ENCODE measurements at regions not wholly inside any gene's neighbourhood (a gene's known extent, or its start where the extent isn't known, plus 50 kb on each side); places are given as distances from the start of the nearest gene placed in this dataset.
"Not testable (repeated sequence)": the region's sequence is repeated elsewhere in the genome, so short reads cannot be mapped to it uniquely, and the experiment has no call there.

DNA sequence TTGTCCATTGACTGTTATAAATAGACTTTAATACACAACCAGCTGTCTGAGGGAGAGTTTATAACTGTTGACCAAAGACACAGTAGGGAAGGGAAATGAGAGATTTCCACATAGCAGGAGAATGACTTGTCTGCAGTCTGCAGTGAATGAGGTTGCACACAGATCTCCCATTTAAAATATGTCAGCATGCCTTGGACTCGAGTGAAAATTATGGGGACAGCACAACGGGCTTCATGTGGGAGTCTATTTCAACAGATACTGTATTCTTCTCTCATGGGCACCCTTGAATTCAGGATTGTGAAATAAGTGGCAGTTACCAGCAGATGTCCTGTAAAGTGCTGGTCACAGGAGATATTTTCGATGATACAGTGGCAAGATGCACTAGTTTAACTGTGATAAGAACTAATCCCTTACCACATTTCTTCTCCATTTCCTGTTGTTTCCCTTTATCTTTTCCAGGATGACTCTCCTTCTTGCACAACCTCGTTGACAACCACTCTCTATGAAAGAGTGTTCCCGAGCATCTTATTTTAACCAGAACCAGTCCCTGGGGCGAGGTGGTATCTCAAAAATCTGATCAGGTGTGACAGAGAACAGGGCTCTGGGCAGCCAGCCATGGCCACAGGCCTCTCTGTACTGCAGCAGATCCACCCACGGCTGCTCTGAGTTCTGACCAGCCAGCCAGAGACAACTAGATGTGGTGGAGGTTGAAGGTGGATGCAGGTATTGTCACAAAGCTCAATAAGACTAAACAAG lies 51.5 kb upstream of the MAP3K1 start:
- no peak for DNase-seq (ENCODE audit: low spot score)

DNA sequence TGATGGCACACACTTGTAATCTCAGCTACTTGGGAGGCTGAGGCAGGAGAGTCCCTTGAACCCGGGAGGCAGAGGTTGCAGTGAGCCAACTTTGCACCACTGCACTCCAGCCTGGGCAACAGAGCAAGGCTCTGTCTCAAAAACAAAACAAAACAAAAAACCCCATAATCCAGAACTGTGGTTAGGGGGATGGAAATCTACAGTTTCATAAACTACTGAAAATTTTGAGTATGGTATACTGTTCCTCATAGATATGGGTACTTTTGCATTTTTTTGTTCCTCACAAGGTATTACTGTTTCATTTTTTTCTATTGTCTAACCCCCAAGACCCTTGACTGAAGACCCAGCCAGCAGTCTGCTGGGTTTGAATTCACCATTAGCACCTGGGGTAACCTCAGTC lies 52.2 kb upstream of the MAP3K1 start:
- DNase-seq (ENCODE audit: low spot score), result no peak

DNA sequence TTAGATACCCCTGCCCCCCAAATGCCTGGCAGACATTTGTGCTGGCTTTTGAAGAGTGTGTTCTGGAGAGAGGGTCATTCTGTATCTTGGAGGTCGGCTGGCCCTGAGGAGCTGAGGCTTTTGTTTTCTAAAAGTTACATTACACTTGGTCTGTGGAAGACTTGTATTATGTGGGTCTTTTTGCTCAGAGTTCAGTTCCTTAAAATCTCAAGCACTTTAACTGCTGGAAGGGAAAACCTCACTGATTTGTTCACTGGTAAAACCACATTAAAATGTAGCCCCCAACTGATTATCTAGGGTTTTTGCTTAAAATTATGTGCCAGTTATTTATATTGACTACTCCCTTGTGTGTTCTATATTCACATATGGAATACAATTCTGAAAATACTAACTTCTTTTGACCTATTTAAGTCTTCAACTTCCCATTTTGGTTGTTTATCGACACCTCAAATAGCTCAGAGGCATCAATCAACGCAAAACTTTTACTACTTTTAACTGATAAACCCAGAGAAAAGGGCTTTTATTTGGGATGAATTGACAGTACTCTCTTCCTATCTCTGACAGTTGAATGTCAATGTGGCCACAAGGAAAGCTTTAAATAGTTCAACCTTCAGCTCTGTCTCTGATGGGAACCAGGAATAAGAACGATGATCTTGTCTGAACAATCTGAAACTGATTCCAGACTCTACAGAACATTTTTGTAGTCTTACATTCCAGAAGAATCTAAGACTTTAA lies 54.0 kb upstream of the MAP3K1 start:
- DNase-seq (ENCODE audit: low spot score), result no peak

DNA sequence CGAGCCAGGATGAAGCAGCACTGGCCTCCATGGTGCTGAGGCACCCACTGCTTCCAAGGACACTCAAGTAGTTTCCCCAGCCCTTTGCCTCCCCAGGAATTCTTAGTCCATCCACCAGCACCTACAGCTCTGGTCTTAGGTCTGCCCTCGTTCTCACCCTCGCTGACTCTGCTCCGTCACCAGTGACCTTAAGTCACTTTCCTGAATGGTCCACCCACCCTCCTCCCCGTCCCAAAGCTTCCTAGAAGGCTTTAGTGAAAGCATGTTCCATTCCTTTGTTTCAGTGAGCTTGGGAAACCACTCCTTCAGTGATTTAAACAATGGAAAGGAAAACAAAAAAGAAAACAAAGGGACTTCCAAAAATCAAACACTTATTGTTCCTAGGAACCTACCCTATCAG lies 54.6 kb upstream of the MAP3K1 start:
- DNase-seq (ENCODE audit: low spot score), result no peak

DNA sequence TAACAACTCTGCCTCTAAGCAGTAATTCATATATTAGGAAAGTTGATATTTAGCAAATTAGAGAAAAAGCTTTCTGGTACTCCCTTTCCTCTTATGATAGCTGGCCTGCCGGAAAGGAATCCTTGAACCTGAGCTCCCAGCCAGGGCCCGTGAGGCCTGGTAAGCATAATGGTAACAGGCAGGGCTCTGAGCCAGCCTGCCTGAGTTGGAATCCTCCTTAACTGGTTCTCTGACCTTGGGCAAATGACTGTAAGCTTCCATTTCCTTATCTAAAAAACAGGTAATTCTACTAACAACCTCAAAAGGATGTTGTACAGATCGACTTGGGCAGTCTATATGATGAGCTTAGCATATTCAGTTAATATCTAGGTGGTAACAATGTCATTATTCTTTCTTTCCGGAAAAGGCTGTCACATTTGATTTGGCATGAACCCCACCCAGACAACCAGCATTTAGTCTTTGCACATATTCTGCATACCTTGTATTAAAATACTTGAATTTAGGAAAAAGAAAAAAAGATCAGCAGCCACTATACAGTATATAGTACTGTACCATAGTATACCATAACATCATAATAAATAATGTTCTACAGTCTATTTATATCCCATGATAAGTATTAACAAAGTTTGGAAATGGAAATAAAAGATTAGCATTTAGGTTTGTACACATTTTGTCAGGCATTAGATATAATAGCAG lies 55.7 kb upstream of the MAP3K1 start:
- DNase-seq (ENCODE audit: low spot score), result no peak

DNA sequence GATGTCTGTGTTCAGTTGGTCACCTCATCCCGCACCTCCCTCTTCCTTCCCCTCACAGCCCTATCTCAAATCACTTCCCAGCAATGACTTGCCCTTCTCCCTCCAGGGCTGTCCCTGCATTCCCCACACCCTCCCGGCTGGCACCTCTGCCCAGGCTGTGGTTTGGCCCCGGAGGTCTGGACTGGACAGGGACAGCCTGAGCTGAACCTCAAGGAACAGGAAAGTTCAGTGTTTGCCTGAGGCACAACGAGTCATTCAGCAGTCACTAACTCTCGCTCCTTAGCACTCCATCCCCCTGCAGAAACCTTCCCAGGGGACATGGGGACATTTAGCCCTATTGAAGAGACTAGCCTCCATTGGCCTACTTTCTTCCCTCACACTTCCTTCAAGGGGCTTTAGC lies 58.3 kb upstream of the MAP3K1 start:
- DNase-seq (ENCODE audit: low spot score), result no peak

DNA sequence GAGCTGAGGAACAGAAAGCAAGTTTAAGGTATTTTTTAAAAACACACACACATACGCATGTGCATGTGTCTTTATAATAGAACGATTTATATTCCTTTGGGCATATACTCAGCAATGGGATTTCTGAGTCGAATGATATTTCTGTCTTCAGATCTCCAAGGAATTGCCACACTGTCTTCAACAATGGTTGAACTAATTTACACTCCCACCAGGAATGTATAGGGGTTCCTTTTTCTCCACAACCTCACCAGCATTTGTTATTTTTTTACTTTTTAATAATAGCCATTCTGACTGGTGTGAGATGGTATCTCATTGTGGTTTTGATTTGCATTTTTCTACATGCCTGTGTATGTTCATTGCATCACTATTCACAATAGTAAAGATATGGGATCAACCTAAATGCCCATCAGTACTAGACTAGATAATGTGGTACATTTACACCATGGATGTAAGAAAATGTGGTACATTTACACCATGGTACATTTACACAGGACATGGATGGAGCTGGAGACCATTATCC lies 60.3 kb upstream of the MAP3K1 start:
- DNase-seq (ENCODE audit: low spot score), result no peak

DNA sequence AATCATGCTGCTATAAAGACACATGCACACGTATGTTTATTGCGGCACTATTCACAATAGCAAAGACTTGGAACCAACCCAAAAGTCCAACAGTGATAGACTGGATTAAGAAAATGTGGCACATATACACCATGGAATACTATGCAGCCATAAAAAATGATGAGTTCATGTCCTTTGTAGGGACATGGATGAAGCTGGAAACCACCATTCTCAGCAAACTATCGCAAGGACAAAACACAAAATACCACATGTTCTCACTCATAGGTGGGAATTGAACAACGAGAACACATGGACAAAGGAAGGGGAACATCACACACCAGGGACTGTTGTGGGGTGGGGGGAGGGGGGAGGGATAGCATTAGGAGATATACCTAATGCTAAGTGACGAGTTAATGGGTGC lies 61.8 kb upstream of the MAP3K1 start:
- DNase-seq (ENCODE audit: low spot score), result not testable (repeated sequence)

DNA sequence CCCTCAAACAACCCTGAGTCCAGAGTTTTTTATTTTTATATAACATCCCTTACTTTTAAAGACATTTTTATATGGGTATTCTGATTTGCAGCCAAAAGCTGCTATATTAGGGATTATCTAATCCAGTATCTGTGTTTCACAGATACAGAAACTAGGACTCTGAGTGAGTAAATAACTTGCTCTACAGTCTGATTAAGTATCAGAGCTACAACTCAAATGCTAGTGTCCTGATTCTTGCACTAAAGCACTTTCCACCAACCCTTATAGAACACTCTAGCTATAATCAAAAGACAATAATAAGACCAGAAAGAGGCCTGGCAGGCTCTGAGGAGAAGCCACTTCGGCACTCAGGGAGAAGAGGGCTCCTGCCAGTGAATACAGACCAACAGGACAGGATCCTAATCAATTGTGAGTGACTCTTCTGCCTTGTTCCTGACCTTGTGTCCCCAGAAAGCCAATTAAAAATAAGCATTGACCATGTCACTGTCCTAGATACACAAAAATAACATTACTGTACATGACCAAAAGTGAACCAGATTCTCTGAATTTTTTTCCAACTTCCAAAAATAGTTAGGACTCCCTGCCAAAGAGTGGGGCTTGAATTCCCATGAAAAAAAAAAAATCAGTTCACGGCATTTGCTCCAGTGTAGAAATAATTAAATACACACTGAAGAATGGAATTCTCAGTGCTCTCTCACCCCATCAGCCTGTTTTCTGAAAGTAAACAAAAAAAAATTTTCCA lies 63.6 kb upstream of the MAP3K1 start:
- DNase-seq (ENCODE audit: low spot score), result no peak

DNA sequence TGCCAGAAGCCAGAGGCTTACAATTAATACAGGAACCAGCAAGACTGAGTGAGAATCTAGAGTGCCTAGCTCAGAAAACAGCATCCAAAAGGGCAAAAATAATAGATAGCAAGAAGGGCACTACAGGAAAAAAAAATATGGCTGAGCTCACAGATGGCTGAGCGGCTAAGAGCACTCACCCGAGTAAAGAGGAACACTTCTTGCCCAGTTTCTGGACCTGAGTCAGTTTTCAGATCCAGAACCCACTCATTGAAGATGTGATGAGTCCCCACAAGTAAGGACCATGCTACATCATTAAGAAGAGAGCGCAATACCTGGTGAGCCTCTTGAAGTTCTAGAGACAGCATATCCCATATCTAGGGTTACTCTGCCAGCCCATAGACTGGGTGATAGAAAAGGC lies 65.5 kb upstream of the MAP3K1 start:
- DNase-seq (ENCODE audit: low spot score), result no peak

DNA sequence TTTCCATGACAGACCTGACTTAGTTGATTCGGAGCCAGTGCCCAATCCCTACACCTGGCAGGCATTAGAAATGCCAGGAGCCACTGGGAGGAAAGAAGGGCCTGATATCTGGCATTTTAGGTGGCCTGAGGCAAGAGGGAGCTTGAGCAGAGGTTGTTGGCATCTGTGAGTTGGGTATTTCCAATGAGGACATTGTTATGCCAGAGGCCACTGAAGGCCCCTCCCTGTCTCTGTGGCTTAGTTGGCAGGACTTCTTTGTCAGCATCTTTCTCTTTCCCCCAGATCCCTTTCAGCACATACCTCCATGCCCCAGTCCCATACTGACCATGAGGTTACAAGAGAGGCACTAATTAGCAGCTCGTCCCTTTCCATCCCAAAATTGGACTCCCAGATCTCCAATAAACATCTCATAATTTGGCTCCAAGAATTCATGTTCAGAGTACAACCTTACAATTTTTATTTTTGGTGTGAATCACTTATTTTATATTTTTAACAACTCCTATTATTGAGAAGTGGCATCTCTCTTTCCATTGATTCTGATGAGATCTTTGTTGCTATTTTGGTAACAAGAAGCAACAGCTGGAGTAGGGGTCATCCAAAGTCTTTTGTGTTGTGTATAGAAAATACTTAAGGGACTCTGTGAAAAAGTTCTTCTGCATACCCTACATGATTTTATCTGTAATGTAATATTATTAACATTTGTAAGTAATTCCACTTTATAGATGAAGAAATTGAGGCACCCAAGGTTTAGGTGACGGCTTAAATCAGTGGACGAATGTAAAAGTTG lies 68.6 kb upstream of the MAP3K1 start:
- DNase-seq (ENCODE audit: low spot score), result no peak

DNA sequence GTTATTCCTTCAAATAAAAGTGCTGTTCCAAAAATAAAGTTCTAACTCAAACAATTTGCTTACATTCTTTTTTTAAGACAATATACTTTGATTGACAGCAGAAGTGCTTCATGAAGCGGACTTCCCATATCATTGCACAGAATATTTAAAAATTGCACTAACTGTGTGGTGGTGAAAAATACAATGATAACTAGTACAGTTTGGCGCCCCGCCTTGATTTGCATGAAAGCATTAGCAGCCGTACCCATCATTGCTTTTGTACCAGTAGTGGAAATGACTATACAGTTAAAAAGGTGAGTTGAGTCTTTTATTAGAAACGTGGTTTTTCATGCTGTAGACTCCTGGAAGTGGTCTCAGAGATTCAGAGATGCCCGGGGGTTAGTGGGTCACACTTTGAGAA lies 69.5 kb upstream of the MAP3K1 start:
- DNase-seq (ENCODE audit: low spot score), result no peak

DNA sequence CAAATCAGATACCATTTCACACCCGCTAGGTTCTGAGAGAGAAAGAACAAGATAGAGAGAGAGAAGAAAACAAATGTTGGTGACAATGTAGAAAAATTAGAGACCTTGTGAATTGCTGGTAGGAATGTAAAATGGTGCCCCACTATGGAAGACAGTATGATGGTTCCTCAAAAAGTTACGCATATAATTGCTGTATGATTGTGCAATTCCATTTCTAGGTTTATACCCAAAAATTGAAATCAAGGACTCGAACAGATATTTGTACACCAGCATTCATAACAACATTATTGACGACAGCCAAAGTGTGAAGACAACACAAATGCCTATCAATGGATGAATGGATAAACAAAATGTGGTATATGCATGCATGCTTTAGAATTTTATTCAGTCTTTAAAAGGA lies 74.5 kb upstream of the MAP3K1 start:
- no peak for DNase-seq (ENCODE audit: low spot score)

DNA sequence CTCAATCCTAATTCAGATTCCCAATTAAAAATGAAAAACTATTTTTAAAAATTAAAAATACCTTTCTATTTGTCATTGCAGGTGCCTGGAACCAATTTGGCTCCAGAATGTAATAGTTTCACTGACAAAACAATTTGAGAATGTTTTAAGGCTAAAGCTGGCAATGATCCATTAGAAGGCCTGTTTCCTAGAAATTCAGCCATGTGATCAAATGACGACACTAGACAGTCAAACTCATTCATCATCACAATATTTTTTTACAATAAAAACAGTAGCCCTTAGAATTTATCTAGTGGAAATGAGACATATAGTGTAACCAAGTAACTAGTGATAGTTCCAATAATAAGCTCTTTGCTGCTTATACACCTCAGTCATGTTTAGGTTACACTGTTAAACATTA lies 75.4 kb upstream of the MAP3K1 start:
- DNase-seq (ENCODE audit: low spot score), result no peak

DNA sequence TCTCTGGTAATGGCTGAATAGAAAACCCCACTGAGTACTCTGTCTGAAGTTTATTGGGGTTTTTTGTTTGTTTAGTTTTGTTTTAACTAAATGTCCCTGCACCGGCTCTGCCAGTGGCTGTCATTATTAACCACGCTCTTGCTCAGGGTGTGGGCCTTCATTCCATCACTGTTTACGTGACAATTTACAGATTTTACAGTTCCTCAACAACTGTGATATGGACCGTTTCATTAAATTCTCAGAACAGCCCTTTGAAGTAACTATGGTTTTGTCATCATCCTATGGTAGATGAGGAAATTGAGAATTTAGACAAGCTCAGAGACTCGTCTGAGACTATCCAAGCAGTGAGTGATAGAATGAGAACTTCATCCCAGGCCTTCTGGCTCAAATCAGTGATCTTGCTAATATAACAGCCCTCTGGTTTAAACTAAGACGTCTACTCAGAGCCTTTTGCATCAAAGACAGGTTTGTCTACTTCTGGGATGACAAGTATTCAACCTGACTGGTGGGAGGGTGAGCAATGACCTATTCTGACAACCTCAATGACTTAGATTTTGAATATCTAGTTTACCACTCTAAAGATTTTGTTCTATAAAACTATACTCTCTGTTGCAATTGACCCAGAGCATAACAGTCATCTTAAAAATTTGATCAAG lies 77.3 kb upstream of the MAP3K1 start:
- no peak for DNase-seq (ENCODE audit: low spot score)

DNA sequence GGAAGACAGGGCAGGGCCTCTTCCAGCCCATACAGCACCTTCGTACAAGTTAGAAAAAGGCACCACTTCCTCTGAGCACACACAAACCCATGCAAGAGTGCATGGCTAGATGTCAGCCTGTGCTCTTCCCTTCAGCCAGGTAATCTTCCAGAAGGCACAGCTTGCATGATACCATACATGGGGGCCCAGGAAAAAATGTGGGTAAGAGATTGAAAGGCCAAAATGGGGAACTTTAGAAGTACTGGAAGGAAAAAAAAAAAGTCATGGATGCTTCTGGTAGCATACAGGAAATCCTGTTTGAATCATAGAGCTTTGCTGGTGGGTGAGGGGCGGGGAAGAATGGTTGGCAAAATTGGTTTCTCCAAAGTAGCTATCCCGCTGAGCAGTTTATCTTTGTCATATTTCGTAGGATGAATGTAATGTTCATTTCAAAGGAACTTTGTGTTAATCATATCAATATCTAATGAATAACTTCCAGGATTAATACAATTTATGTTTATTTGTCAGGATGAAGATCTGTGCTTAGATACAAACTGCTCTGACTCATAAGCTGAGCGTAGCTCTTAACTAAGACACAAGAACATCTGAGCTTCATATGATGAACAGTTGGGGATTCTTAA lies 78.2 kb upstream of the MAP3K1 start:
- no peak for DNase-seq (ENCODE audit: low spot score)

DNA sequence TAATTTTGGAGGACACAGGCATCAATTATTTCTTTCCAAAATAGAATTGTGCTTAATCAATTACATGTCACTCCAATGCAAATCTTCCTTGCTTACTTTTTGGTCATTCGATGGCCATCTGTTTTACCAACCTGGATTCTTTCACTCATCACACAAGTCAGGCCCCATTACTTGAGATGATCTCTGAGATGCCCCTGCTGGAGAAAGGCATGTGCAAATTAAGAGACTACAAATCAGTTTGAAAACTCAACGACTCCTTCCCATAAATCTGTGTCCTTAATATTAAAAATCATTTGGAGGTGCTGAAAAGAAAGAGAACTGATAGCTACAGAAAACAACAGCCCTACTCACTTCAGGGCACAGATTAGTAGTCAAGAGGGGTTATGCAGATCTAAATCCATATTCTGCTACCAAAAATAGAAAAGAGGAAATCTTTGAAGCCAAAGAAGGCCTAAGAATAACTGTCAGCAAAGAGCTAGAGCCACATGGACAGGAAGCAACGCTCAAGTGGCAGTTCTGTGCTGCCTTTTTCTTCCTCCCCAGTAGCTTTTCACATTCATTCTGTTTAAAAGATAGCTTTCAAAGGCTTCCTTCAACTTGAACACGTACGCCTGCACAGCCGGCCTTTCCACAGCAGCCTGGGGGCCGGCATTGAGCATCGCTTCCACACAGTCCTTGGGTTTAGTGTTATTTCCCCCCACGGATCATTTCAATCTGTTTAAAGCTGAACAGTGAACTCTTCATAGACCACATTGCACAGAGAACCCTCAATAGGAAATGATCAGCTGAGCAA lies 79.3 kb upstream of the MAP3K1 start:
- DNase-seq (ENCODE audit: low spot score), result no peak

DNA sequence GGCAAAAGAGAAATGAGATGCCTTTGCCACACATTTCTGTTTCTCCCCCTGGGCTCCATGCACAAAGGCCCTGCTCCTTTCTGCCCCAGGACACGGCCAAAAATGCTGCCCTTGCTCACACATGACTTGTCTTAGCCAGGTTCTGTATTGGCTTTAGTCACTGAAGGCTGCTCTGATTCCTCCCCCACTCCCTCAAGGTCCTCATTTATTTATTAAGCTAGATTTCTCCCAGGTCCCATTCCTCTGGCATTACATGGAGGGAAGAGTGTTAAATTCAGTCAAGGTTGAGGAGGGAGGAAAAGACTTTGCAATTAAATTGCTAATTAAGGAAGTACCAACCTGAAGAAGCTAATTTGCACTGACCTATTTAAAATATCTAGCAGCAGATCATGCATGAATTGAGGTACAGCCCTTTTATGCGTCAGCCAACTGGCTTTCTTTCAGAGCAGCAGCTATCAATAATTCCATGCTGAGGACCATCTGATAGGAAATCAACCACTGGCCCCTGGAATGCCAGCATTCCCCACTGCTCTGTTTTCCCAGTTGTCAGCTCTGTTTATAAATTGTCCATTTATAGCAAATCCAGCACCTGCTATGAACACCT lies 81.2 kb upstream of the MAP3K1 start:
- no peak for DNase-seq (ENCODE audit: low spot score)

DNA sequence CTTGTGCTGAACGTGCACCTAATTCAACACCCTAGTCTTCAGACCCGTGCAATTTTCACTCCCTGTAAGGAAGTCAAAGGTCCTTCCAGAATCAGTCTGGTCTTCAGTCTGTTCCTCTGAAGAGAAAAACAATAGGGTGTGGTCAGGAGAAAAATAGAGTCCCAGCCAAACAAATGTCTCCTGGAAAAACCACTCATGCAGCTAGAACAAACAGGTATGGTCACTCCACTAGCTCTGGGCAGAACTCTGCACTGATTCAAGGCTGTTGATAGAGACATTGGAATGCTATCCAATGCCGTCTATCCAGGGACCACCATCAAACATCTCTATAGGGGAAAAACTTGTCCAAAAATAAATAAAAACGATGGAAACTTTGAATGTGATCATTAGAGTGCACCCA lies 81.8 kb upstream of the MAP3K1 start:
- DNase-seq (ENCODE audit: low spot score), result no peak
